HepG2 (cell line): ENCODE measurements at regions not wholly inside any gene's neighbourhood (a gene's known extent, or its start where the extent isn't known, plus 50 kb on each side); places are given as distances from the start of the nearest gene placed in this dataset.

Source experiments
- CHD2 ChIP-seq: IDR thresholded peaks from 2 replicates; pipeline ENCODE4 v1.6.1; 2011; ENCODE audit warnings: low read depth, low read length, improper control_type of control experiment
- EZH2 ChIP-seq: conservative IDR thresholded peaks from 2 replicates; pipeline ENCODE4 v1.6.1; 2012; ENCODE audit warnings: mild to moderate bottlenecking, low read depth, low read length, moderate library complexity
- ZFY ChIP-seq: sonication (generic); formaldehyde crosslinking; IDR thresholded peaks from 2 replicates; pipeline ENCODE4 v1.4.0; 2020; ENCODE audit warnings: missing genetic modification reagents
- ZNF274 ChIP-seq: sonication (generic); formaldehyde crosslinking; IDR thresholded peaks from 2 replicates; pipeline ENCODE4 v1.5.1; 2020; ENCODE audit warnings: mild to moderate bottlenecking, missing genetic modification reagents
- ZNF367 ChIP-seq: sonication (generic); formaldehyde crosslinking; IDR thresholded peaks from 2 replicates; pipeline ENCODE4 v1.4.0; 2020; ENCODE audit warnings: missing genetic modification reagents, borderline replicate concordance
- TF ChIP-seq, protein P1 (sequence below): sonication (generic); formaldehyde crosslinking; IDR thresholded peaks from 2 replicates; pipeline ENCODE4 v1.5.1; 2020; ENCODE audit warnings: missing genetic modification reagents, mild to moderate bottlenecking, borderline replicate concordance

DNA sequence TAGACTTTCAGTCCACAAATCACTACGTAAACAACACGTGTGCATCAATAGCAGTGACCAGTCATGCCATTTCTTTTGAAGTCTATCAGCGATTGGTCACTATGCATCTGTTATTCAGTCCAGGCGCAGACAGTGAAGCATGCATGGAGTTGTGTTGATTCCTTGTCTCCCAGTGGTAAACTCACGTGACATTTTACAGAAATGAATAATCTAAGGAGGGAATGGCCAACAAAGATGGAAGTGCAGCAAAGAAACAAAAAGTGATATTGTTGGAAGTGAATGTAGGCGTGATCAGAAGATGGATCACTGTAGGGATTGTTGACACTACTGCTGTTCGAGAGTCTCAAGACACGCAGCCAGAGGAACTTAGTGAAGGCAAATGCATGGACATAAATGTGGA lies 317.8 kb upstream of the MGAT5 start:
- no peak for TF ChIP-seq EZH2
- TF ChIP-seq ZFY (CRISPR knock-in tag): no peak
- no peak for TF ChIP-seq ZNF274 (CRISPR knock-in tag)
- TF ChIP-seq CHD2: no peak
- no peak for TF ChIP-seq ZNF367 (CRISPR knock-in tag)
- TF ChIP-seq, protein P1, sequence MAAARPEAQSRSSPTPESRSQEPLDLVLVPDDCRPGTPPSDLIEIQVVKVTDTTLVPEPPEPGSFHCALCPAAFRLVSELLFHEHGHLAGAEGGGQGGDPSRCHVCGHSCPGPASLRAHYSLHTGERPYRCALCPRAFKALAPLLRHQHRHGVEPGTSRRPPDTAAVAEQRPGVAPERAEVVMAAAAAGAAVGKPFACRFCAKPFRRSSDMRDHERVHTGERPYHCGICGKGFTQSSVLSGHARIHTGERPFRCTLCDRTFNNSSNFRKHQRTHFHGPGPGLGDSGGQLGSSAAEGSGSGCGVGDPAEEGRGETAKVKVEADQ (CRISPR knock-in tag): no peak
